SW 1271 (cell line): ENCODE measurements at regions not wholly inside any gene's neighbourhood (a gene's known extent, or its start where the extent isn't known, plus 50 kb on each side); places are given as distances from the start of the nearest gene placed in this dataset.

Experiments used
- DNase-seq, 2 experiments: peaks; one replicate each; lab custom pipeline; 2025; lab: John Stamatoyannopoulos, UW

- DNase-seq, result no peak
Measured at GRCh38 chr19:31664096-31664495, 314.9 kb upstream of the TSHZ3 start.

GRCh38 chr19:31664997-31665396, 315.8 kb upstream of the TSHZ3 start:
- DNase-seq, result no peak

- no peak for DNase-seq
Measured at GRCh38 chr19:31666126-31666525, 316.9 kb upstream of the TSHZ3 start.

DNA sequence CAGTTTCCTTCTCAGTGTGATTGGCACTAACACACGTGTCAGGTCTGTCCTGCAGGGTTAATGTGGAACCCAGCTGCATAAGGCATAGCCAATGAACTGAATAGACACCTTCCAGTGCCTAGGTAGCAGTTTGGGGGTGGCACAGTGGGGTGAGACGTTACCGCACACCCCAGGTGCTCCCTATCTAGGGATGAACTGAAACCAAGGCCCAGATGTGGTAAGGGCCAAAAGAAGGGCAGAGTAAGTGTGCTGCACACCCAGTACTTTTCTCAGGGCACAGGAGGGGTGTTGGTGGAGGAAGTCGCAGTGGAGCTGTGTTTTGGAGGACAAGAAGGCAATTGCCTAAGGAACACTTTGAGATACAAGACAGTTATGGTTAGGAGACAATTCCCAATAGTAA, 317.9 kb upstream of the TSHZ3 start:
- no peak for DNase-seq

GRCh38 chr19:31668921-31669320, 319.7 kb upstream of the TSHZ3 start:
- no peak for DNase-seq

GRCh38 chr19:31670931-31671330, 321.7 kb upstream of the TSHZ3 start:
- DNase-seq, result no peak

DNA sequence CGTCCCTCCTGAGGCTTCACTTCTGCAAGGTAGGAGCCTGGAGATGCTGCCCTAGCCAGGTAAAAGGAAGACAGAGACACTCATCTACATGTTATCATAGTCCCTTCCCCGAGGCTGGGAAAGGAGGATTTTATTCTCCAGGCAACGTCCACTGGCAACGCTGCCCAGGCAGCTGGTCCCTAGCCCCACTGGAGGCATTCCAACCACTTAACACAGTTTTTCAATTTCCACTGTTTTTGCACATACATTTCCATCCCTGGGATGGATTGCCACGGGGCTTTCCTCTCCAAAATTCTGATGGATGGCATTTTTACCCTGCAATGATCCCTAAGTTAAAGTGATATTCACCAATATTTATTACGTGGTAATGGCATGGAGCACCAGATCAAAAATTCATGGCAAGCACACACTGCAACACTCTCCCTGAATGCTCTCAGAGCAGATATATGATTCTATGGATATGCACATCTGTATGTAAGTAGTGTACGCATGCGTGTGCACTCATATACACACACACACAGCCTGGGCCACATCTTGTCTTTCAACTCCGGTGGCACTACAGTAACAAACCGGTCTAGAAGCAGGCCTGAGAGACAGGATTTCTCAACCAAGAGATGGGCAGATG, 322.3 kb upstream of the TSHZ3 start:
- no peak for DNase-seq

DNA sequence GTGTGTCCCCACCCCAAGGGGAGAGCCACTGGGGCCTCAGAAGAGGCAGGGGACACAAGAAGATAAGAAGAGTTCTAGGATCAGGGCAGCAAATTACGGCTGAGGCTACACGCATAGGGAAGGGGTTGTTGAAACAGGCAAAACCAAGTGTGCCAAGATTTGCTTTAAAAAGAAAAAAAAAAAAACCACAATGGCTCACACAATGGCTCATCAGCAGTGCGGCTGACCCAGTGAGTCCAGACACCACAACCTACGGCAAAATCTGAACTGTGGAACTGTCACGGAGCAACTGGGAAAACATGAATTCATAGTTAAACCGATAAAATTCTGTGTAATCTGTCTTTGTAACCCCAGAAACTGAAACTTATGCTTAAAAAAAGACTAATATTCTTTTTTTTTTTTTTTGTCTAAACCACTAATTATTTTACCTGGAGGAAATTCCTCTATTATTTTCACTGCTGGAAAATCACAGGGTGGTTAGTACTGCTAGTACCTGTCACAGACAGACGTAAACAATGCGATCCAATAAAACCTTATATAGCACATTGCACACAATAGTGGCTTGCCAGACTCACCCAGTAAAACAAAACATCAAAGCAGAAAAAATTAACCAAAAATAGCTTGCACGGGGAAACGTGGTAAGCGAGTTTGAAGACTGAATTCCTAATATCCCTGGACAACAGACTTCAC, 325.4 kb upstream of the TSHZ3 start:
- DNase-seq, result no peak

DNA sequence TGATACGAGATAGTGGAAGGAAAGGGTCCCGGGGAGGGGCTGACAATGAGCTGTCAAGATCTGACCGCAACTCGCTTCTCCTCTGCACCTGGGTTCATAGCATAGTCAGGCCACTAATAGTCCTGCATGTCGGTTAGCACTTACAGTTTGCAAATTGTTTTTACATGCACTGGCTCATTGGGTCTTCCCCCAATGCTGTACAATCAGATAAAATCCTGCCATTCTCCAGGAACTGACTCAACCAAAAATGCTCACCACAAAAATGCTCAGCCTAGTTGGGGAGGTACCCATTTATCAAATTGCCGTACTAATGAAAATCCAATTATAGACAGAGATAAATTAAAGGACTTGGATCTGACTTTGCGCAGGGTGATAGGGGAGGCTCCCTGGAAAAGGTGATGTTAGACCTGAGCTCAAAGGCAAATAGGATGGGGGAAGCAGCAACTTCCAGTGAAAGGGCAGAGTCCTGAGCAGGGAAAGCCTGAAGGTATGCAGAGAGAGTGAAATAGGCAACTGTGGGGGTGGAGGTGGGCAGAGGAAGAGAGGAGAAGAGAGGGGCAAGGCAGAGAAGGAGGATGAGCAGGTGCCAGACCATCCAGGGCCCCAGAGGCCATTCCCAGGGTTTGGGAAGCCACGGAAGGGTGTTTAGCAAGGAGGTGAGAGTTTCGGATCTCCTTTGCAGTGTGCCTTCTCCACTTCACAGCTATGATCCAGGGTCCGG, 326.1 kb upstream of the TSHZ3 start:
- peak in 1 of 2 experiments; percentile 57 for DNase-seq

GRCh38 chr19:31676271-31677004, 327.2 kb upstream of the TSHZ3 start:
- DNase-seq, result peak in 1 of 2 experiments; percentile 37

- no peak for DNase-seq
Measured at GRCh38 chr19:31678421-31678820, 329.2 kb upstream of the TSHZ3 start.

GRCh38 chr19:31681121-31681520, 331.9 kb upstream of the TSHZ3 start:
- DNase-seq, result no peak

DNA sequence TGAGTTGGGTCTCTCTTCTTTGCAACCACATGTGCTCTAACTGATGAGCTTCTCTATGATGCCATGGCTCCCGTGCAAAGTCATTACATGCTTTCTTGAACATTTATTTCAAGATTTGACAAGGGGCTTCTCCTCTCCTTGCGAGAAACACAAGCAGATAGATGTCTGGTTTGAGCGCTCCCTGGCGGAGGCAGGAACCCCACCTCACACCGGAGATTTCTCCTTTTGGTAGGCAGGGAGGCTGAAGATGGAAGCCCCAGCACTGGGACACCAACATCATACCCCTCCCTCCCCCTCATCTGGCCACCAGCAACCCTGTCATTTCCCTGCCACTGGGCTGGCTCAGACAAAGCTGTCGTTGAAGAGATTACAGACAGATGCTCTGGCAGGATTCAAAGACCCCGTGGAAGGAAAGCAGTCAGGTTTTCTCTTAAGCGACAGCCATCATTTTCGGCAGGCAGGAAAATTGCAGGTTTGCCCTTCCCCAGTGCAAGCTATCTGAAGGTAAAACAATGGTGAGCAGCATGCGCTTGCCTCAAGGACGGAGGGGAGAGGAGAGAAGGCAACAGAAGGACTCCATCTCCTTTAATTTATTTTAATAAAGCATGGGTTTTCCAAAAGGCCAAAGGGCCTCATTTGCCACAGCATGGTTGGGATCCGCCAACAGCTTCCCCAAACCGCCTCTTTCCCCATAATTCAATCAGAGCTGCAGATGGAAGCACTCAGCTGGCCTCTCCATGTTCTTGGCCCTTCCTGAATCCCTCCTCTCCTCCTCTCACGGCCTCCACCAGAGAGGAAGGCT, 344.1 kb upstream of the TSHZ3 start:
- no peak for DNase-seq

GRCh38 chr19:31693933-31694269, 344.7 kb upstream of the TSHZ3 start:
- DNase-seq, result no peak

DNA sequence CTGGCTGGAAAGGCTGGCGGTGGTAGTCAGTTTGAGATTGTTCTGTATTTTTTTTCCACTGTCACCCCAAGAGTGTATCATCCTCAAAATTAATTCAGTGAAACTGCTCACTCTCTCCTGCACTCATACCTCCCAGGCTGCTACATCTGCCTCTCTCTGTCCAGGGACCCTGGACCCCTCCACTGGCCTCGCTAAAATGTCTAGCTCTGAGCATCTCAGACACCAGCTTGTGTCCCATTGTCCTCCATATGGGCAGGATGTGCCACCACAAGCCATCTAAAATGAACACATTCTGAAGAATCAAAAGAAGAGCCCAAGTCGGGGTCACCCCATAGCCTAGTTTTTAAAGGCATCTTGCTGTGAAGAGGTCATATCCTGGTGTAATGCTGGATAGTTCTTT, 345.5 kb upstream of the TSHZ3 start:
- DNase-seq, result no peak

GRCh38 chr19:31699421-31699820, 350.2 kb upstream of the TSHZ3 start:
- no peak for DNase-seq

- no peak for DNase-seq
Measured at GRCh38 chr19:31701146-31701545, 351.9 kb upstream of the TSHZ3 start.

DNA sequence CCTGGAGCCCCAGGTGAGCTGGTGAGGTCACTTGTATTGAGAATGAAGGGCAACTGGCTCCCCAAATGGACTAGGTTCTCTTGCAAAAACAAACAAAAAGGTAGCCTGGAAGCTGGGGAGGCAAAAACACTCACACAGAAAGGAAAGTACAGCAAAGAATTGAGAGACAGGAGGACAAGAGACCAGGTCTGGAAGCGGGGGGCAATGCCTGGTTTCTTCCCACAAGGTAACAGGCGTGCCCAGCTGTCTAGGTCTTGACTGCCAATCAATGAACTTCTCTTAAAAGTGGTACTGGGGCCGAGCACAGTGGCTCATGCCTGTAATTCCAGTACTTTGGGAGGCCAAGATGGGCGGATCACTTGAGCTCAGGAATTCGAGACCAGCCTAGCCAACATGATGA, 356.4 kb upstream of the TSHZ3 start:
- DNase-seq, result no peak

DNA sequence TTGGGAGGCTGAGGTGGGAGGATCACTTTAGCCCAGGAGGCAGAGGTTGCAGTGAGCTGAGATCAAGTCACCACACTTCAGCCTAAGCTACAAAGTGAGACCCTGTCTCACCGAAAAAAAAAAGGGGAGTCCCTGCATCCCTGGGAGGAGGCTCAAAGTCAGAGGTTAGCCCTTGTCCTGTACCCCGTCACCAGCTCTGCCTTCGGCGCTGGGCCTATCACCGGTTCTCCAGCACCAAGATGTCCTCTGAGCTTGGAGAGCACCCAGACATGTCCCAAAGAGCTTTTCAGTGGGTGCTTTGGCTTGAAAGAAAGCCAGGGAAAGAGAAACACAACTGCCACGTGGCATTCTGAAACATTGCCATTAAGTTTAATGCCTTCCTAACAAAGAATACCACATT, 356.9 kb upstream of the TSHZ3 start:
- no peak for DNase-seq

DNA sequence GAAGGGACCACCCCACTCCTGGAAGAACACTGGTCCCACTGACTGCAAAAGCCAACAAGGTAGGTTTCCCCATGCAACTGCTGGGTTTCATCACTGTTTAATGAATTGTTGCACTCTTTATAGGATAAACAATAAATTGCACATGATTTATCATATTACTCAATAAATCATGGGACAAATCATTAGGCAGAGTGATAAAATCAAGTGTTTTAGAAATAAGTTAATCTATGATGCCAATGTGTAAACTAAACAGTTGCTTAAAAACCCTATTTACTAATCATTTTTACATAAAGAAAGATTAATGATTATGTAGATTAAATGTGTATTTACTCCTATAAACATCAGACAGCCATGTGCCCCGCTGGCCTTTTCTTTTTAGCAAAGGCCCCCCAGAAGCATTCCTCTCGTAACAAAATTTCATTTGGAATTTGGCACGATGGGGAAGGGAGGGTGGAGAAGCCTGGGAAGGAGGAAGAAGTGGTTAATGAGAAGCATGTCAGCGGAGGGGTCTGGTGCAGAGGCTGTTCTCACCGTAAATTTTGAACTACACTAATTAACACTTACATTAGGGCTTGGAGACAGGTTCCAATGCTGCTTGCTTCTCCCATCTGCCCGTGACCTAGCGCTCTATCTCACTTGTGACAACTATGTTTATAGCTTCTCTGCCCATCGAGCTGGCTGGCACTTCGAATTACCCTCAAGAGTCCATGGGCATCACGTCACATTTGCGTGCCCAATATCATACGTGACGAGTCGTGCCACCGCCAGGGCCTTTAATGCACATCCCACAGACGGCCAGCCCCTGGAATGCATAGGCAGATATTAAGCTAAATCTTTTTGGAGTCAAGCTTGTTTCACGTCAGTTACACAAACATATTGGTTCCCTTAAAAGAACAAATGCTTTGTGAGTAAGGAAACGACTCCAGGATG, 357.7 kb upstream of the TSHZ3 start:
- DNase-seq, result no peak

DNA sequence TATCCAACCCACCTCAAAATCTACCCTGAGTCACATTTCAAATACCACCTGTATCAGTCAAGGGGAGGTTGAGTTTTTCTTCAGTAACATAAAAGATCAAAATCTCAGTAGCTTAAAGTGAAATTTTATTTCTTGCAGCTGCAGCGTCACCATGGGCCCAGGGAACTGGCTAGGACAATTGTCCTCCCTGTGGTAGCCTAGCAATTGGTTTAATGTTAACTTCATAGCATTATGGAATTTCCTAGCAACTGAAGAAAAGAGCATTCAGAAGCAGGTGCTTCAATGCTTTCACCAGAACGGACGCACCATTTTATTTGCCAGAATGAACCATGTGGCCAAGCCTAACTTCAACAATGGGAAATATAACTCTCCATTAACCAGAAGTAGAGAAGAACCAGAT, 359.3 kb upstream of the TSHZ3 start:
- DNase-seq, result no peak
